Endothelial cell (in vitro differentiated cells): ENCODE measurements at regions not wholly inside any gene's neighbourhood (a gene's known extent, or its start where the extent isn't known, plus 50 kb on each side); places are given as distances from the start of the nearest gene placed in this dataset.

Source experiments
- DNase-seq: peaks from one replicate; pipeline ENCODE4 v3.0.0; 2021; ENCODE audit warnings: low spot score
- H3K27ac Mint-ChIP-seq: one replicate; pipeline ENCODE4 v1.8.0; 2021; ENCODE audit warnings: mixed read lengths, inconsistent platforms; ENCODE audit not compliant: unreplicated experiment
- H3K27me3 Mint-ChIP-seq: one replicate; pipeline ENCODE4 v1.8.0; 2021; ENCODE audit warnings: mild to moderate bottlenecking, moderate library complexity, mixed read lengths, inconsistent platforms; ENCODE audit not compliant: unreplicated experiment
- H3K36me3 Mint-ChIP-seq: one replicate; pipeline ENCODE4 v1.8.0; 2021; ENCODE audit warnings: mild to moderate bottlenecking, low read depth, mixed read lengths, inconsistent platforms; ENCODE audit not compliant: unreplicated experiment
- H3K4me1 Mint-ChIP-seq: one replicate; pipeline ENCODE4 v1.8.0; 2021; ENCODE audit warnings: mild to moderate bottlenecking, mixed read lengths, inconsistent platforms; ENCODE audit not compliant: unreplicated experiment
- H3K4me3 Mint-ChIP-seq: one replicate; pipeline ENCODE4 v1.8.0; 2021; ENCODE audit warnings: mild to moderate bottlenecking, mixed read lengths, inconsistent platforms; ENCODE audit not compliant: unreplicated experiment
- H3K9me3 Mint-ChIP-seq: one replicate; pipeline ENCODE4 v1.8.0; 2021; ENCODE audit warnings: mixed read lengths, inconsistent platforms; ENCODE audit not compliant: unreplicated experiment
- CTCF ChIP-seq: fragments of 200-600 bp; sonication (generic); IDR thresholded peaks from one replicate; pipeline ENCODE4 v1.5.0; 2021; ENCODE audit warnings: antibody characterized with exemption; ENCODE audit not compliant: unreplicated experiment

- no peaks in the 10 kb centered on the region for H3K9me3 Mint-ChIP-seq
- DNase-seq = no peak
These were observed 123.4 kb upstream of the SLC24A5 start for GRCh38 chr15:47997195-47998080.

GRCh38 chr15:47998619-47999019 is 122.2 kb upstream of the SLC24A5 start:
- Mint-ChIP-seq H3K9me3 (no peaks in the 10 kb centered on the region), H3K36me3 (no peaks in the 10 kb centered on the region), H3K27ac (no peak overlapping the region), H3K27me3 (peaks cover 2% of the 10 kb centered on the region), H3K4me3 (no peak overlapping the region), H3K4me1 (no peaks in the 10 kb centered on the region)
- no peak for DNase-seq
- TF ChIP-seq CTCF = no peak

More at GRCh38 chr15:47997195-47998080, 123.4 kb upstream of the SLC24A5 start:
- no peak overlapping the region for H3K4me3 Mint-ChIP-seq
- peaks cover 2% of the 10 kb centered on the region for H3K27me3 Mint-ChIP-seq
- no peak overlapping the region for H3K27ac Mint-ChIP-seq
- H3K36me3 Mint-ChIP-seq = no peaks in the 10 kb centered on the region
- no peak for TF ChIP-seq CTCF
- H3K4me1 Mint-ChIP-seq = no peaks in the 10 kb centered on the region

- no peak for TF ChIP-seq CTCF
- no peaks in the 10 kb centered on the region for H3K36me3 Mint-ChIP-seq
- DNase-seq = no peak
- peaks cover 2% of the 10 kb centered on the region for H3K27me3 Mint-ChIP-seq
- no peak overlapping the region for H3K27ac Mint-ChIP-seq
- no peak overlapping the region for H3K4me3 Mint-ChIP-seq
- H3K4me1 Mint-ChIP-seq = no peaks in the 10 kb centered on the region
- no peaks in the 10 kb centered on the region for H3K9me3 Mint-ChIP-seq
These were observed 119.3 kb upstream of the SLC24A5 start for GRCh38 chr15:48001393-48002039.

GRCh38 chr15:48002767-48003166 is 118.0 kb upstream of the SLC24A5 start:
- no peak for DNase-seq
- no peak overlapping the region for H3K4me3 Mint-ChIP-seq
- no peaks in the 10 kb centered on the region for H3K9me3 Mint-ChIP-seq
- H3K36me3 Mint-ChIP-seq = no peaks in the 10 kb centered on the region
- H3K27ac Mint-ChIP-seq = no peak overlapping the region
- peaks cover 2% of the 10 kb centered on the region for H3K27me3 Mint-ChIP-seq
- no peak for TF ChIP-seq CTCF
- no peaks in the 10 kb centered on the region for H3K4me1 Mint-ChIP-seq

- H3K4me1 Mint-ChIP-seq = no peaks in the 10 kb centered on the region
- no peak overlapping the region for H3K4me3 Mint-ChIP-seq
- no peaks in the 10 kb centered on the region for H3K36me3 Mint-ChIP-seq
- TF ChIP-seq CTCF = no peak
- H3K27me3 Mint-ChIP-seq = peaks cover 2% of the 10 kb centered on the region
- no peaks in the 10 kb centered on the region for H3K9me3 Mint-ChIP-seq
- H3K27ac Mint-ChIP-seq = no peak overlapping the region
- no peak for DNase-seq
These were observed 117.3 kb upstream of the SLC24A5 start for GRCh38 chr15:48003441-48003840.
